Left renal pelvis (tissue), 4 donors: ENCODE measurements at regions not wholly inside any gene's neighbourhood (a gene's known extent, or its start where the extent isn't known, plus 50 kb on each side); places are given as distances from the start of the nearest gene placed in this dataset.

Experiments
- DNase-seq, 4 donors: peaks; one replicate each; pipeline ENCODE4 v3.0.0-alpha.2; 2013; ENCODE audit warnings: low read depth in 4 of 4, low spot score in 3 of 4

DNA sequence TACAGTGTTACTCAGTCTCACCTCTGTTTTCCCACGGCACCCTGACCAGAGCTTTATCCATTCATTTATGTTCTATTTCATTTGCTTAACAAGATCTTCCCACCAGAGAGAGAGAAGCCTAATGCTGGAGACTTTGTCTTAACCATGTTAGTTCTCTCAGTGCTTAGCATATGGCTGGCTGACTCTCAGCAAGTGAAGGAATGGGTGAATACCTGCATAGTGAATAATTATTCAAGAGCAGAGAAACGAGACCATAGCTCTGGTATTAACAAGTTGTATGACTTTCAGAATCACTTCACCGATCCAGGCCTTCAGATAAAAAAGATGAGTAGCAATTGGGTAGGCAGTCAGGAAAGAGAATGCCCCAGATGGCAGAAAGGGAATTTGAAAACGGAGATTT, 686.3 kb downstream of the LIG4 start:
- no peak for DNase-seq

GRCh38 chr13:107518780-107519179, 696.6 kb downstream of the LIG4 start:
- DNase-seq: no peak

- DNase-seq: peak in 1 of 4 donors; percentile 6
Measured at GRCh38 chr13:107518292-107518691, 697.0 kb downstream of the LIG4 start.

- no peak for DNase-seq
Measured at GRCh38 chr13:107516517-107516916, 698.8 kb downstream of the LIG4 start.

DNA sequence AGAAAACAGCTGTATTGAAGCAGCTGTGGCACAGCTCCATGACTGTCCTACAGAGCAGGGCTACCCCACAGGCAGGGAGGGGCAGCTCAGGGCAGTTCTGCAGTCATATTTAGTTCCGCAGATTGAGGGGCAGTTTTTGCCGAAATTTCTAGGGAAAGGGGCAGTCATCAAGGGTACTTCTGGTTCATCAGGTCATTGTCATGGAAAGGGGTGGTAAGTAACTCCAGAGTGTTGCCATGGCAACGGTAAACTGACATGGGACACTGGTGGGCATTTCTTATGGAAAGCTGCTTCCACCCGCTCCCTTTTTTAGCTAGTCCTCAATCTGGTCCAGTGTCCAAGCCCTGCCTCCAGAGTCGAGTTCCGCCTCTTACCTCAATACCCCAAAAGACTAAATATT, 702.8 kb downstream of the LIG4 start:
- no peak for DNase-seq

DNA sequence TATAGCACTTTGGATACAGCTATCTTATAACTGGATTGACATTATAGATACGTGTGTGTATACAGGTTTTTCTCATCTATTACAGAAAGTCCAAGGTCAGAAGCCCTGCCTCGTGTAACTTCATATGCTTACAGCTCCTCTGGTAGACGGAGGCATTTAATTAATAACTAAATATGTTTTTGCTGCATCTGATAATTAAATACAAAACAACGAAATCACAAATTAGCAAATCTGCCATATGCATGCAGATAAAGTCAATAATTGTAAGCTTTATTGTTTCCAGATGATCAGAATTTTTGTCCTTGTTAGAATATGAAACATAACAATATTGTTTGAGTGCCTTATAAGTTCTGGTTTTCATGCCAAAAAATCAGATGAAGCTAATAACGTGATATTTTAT, 717.7 kb downstream of the LIG4 start:
- DNase-seq: no peak

DNA sequence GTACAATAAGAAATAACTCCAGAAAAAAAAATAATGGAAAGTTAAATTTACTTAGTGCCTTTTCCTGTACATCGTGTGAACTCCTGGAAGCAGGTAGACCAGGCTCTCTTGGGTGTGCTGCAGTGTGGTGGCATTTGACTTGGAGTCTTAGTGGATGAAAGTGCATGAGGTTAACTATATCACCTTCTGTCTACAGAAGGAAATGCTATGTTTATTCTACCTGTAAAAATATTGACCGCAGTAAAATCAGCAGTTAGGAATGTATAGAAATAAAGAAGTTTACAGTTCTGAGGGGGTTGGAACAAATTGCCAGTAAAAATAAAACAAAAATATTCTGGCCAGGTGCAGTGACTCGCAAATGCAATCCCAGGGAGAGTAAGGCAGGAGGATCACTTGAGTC, 722.1 kb downstream of the LIG4 start:
- no peak for DNase-seq

DNA sequence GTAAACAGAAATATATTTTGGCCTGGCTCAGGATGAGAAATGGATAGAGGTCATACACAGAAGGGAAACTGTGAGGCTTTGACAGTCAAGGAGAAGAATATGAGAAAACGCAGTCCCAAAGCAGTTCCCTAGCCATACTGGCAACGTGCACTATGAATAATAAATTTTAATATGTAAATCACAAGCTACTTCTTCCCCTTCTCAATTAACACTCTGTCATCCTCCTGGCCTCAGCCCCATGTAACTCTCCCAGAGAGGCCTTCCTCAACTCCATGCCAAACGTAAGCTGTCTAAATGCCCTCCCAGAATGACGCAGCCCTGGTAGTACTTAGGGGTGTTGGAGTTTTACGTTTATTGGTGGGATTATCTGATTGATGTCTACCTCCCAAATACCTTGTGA, 732.6 kb downstream of the LIG4 start:
- DNase-seq: no peak

DNA sequence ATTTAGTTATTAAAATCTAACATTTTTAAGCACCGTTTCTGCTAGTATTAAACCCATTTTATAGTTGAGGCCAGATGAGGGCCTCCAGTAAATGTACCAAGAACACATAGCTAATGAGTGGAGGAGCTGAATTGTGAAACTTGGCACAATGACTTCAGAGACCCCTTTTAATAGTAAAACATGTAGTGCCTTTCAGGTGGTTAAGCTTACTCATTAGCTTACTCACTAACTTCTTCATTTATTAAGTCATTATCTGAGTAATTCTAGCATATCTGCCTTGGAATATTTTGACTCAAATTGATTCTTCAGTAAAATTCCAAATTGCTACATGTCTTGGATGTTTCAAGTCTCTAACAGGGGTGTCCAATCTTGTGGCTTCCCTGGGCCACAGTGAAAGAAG, 735.2 kb downstream of the LIG4 start:
- DNase-seq: no peak

GRCh38 chr13:107477772-107478379, 737.5 kb downstream of the LIG4 start:
- DNase-seq: no peak

DNA sequence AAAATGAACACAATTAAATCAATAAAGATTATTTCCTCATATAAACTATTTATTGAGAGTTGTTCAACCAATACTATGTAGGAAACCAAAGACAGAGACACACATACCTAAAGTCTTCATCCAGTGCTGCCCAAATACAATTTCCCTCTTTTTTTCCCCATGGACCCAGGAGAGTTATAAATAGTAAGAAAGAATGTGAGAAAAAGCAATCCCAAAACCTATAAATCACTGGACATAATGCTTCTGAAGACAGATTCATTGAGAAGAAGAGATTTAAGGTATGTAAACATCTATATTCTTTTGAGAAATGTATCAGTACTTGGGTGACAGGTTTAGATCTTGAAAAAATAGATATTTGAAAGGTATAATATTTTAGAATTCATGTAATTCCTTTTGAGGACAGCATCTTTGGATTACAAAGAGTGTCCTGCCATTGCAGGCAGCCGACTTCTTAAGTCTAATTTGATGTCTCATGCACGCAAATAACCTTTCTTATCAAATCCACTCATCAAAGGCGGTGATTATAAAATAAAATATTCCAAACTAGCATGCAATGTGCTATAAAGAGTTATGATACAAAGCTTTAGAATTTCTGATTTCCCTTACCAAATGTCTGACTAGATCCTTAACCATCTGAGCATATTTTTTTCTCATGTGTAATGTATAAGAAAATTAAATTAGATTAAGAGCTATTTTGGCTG, 739.4 kb downstream of the LIG4 start:
- DNase-seq: no peak

GRCh38 chr13:107473253-107473652, 742.1 kb downstream of the LIG4 start:
- DNase-seq: no peak

DNA sequence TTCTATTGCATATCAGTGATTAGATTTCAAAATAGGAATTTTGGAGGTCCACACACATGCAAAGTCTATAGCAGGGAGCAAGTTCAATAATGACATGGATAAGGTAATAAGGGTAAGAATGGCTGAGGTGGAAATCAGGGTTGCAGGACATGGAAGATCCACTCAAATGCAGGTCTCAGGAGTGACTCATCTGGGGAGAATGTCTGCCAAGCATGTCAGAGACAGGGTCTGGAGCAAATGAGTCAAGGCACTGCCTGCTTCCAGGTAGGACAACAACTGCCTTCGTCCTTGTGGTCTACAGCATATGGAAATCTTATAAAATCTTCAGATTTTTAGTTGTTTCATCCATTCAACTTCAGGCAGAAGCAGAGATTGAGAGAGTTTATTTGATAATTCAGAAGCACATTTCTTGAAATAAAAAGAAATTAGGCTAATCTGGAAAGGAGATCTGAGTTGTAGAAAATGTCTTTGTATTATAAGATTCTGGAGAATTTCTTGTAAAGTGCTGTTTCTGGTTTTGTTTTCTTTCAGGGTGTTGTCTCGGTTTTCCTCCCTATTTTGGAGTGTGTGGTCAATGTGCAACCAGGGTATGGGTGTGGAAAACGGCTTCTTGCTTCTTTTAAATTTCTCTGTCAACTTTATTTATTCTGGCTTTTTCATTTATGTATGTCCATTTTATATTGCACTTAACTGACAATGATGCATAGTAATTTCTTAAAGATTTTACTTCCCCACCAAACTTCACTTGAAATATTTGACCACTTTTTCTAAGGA, 748.8 kb downstream of the LIG4 start:
- DNase-seq: no peak

DNA sequence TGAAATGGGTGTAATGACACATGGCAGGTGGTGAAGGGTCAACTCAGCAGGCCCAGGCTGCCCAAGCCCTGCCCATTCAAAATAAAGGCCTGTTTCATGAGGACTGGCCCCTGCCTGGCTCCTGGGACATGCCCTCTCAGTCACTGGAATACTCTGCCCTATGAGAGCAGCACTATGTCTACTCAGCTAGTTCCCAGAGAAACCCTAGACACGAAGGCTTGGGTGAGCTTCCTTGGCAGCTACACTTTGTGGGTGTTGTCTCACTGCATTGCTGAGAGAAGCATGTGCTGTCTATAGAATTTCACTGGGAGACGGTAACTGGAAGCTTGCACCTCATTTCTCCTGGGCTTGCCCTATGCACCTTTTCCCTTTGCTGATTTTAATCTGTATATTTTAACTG, 752.8 kb downstream of the LIG4 start:
- DNase-seq: no peak

DNA sequence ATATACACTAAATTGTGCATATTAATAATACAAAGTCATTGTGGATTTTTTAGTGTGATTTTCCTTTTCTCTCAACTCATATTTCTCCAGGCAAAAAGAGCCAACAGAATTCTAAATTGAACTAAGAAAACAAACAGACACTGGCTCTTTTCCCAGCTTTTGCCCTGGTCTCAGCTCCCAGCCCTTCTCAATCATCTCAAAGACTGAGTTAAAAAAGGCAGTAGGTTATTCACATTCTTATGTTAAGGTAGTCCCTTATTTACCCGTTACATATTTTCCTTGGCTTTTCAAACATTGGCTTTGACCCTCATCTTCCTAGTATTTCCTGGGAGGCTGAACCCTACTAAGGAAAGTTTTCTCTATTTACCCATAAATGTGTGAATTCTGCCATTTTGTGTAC, 753.6 kb downstream of the LIG4 start:
- DNase-seq: no peak

GRCh38 chr13:107459430-107459829, 755.9 kb downstream of the LIG4 start:
- DNase-seq: no peak

DNA sequence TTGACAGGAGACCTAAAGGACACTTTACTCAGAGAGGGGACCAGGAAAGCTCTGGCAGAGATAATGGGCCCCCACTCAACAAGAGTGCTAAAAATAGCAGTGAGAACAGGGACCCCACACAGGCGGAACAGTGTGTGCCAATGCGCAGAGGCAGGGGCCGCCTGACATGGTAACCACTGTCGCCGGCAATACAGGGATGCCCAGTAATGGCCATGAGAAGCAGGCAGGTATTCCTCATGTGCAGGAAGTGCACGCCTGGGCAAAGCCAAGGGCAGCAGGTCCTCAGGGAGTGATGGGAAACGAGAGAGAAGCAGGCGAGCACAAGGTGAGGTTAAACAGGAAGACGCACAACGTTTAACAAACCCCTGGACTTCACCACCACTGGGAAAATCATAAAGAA, 757.1 kb downstream of the LIG4 start:
- DNase-seq: no peak

DNA sequence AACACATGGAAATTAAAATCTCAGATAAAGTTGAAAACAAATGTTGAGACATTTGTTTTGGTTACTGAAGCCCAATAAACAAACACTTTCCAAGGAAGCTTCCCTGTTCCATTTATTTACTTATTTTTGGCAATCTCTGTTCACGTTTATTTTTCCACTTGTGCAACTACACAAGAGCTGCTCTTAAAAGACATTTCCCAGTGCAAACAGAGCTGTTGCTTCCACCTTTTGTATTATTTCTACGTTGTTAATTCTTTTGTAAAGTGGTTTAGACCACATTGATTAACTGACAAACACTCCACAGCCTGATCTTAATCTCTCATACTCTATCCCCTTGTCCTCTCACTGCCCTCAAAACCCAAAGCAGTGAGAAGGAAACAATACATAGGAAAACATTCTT, 757.6 kb downstream of the LIG4 start:
- no peak for DNase-seq

- DNase-seq: no peak
Measured at GRCh38 chr13:107456431-107456830, 758.9 kb downstream of the LIG4 start.

DNA sequence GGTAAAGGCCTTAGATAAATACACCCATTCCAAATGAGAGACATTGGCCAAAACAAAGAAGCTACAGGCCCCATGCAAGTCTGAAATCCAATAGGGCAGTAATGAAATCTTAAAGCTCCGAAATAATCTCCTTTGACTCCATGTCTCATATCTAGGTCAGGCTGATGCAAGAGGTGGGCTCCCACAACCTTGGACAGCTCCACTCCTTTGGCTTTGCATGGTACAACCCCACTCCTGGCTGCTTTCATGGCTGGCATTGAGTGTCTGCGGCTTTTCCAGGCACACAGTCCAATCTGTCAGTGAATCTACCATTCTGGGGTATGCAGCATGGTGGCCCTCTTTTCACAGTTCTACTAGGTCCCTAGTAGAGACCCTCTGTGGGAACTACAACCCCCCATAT, 762.5 kb downstream of the LIG4 start:
- DNase-seq: no peak

DNA sequence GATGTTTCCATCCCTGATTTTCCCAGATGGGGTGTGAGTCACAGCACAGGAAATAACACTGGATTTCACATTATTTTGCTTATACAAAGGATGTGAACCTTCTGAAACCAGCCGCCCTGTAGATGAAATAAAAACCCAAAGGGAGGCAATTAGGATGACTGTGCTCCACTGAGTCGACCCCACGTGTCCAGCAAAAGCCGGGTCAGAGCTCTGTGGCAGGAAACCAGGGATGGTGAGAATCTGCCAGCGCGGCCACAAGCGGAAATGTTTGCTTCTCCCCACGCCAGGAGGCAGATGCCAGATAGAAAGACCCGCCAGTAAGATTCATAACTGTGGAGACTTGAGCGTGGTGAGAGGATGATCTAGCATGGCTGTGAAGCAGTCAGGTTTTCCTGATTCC, 764.4 kb downstream of the LIG4 start:
- DNase-seq: no peak

- no peak for DNase-seq
Measured at GRCh38 chr13:107450431-107450830, 764.9 kb downstream of the LIG4 start.
